DMS 273 treated with DMSO at 0.1 percent for 48 hours (cell line): ENCODE measurements at regions not wholly inside any gene's neighbourhood (a gene's known extent, or its start where the extent isn't known, plus 50 kb on each side); places are given as distances from the start of the nearest gene placed in this dataset.
"Not testable (repeated sequence)": the region's sequence is repeated elsewhere in the genome, so short reads cannot be mapped to it uniquely, and the experiment has no call there.

Experiments used
- DNase-seq: peaks from one replicate; lab custom pipeline; 2025; lab: John Stamatoyannopoulos, UW

DNA sequence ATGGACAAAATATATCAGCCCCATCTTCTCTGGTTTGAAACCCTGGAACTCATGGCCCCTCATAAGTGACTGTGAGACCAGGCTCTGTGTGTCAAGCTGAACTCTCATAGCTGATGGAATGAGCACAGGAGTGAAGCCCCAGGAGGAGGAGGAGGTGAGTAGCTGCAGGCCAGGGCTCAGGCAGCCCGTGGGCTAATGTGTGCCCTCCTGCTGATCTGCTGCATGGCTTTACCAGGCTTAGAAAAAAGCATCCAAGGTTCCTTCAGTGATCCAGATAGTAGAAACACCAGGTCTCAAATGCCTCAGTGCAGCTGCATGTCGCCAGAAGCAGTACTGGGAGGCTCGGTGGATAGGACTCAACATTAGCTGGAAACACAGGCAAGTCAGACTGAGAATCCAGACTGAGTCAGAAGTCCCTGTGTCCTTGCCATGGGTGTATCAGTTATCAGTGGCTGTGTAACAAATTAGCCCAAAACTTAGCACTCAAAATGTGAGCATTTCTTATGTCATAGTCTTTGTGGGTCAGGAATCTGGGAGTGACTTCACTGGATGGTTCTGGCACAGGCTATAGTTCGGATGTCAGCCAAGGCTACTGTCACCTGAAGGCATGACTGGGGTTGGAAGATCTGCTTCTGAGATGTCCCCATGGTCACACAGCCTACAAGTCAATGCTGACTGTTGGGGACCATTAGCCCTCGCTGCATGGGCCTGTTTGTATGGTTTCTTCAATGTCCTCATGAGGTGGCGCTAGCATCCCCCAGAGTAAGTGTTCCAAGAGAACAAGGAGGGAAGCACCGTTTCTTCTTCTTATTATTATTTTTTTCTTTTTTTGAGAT, 255.4 kb upstream of the IRF2BP2 start:
- DNase-seq = no peak

DNA sequence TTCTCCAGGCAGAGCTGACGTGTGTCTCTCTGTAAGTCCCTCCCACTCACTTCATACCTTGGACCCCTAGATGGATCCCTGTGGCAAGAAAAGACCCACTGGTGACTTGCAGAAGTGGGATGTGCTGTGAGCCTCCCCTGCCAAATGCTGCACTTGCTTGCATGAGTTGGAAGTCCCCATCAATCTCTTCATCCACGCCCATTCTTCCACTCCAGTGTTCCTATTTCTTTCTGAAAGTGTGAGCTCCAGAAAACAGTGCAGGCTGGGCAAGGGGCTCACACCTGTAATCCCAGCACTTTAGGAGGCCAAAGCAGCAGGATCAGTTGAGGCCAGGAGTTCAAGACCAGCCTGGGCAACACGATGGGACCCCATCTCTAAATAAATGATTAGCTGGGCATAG, 254.1 kb upstream of the IRF2BP2 start:
- no peak for DNase-seq

DNA sequence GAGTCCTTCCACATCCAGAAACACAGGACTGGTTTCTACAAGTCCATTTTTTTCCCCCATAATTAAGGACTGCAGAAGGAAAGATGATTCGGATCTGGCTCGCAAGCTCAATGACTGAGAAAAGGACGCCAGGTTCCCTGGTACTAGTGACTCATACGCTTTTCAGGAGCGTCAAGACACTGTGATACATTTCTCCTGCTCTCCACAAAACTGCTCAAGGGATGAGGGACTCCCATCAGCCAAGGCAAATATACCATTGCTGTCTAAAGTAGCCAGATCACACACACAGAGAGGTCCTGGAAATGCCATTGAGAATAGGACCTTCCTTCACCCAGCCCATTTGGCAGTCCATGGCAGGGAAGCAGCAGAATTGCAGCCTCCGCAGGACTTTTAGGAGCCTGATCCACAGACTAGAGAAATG, 253.6 kb upstream of the IRF2BP2 start:
- DNase-seq = no peak

DNA sequence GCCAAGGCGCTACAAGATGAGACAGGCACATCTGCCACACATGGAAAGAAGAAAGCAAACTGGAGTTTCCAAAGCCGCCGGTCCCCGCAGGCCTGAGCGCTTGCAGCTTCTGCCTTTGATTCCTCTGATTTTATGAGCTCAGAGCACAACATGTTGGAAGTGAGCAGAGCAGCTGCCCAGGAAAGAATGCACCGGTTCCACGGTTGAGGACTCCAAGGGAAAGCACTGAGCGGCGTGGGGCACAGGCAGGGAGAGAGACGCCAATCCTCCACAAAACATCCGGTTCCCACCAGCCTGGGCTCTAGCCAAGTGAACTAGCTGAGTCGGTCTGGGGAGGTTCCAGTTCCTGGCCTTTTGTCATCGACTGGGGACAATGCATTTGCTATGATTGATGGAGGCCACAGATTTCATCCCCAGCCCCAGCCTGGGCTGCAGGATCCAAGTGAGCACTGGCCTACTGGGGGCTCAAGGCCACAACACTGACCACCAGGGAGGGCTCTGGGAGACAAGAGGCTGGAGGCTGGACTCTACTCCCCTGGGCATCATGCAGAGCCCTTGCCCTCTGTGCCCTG, 253.1 kb upstream of the IRF2BP2 start:
- peak; percentile 27 for DNase-seq

DNA sequence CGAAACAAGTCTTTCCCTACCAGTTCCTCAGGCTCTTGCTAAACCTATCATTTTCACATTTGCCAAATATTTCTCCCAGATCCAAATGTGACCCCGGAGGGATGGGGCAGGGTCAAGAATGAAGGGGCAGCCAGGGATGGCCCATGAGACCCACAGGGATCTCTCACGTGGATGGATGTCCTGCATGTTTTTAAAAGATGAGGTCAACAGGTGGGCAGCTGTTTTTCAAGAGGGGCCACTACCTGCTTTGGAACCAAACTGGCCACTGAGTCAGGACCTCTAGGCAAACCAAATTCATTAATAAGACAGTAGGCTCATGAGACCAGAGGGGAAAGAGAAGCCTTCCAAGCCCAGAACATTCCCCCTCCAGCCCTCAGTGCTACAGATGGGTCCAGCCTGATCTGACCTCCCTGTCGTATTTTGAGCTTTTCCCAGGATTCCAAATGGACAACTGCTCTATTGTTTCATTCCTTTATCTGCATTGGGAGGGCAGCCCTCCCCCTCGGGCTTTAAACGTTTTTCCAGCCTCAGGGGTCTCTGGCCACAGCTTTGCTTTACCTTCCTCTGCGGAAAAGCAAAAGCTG, 252.5 kb upstream of the IRF2BP2 start:
- DNase-seq = no peak

DNA sequence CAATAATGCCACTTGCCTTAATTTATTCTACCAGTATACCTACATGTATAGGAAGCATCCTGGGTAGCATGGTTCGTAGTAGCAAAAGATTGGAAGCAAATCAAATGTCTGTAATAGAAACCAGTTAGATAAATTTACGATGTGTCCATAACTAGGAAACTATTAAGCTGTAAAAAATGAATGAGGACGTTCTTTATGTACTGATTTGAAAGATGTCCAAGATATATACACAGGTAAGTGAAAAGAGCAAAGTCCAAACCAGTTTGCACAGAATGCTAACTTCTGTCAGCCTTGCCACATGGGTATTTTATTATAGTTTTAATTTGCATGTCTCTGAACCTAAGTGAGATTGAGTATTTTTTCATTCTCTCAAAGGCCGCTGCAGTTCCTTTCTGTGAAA, 251.8 kb upstream of the IRF2BP2 start:
- DNase-seq = no peak

DNA sequence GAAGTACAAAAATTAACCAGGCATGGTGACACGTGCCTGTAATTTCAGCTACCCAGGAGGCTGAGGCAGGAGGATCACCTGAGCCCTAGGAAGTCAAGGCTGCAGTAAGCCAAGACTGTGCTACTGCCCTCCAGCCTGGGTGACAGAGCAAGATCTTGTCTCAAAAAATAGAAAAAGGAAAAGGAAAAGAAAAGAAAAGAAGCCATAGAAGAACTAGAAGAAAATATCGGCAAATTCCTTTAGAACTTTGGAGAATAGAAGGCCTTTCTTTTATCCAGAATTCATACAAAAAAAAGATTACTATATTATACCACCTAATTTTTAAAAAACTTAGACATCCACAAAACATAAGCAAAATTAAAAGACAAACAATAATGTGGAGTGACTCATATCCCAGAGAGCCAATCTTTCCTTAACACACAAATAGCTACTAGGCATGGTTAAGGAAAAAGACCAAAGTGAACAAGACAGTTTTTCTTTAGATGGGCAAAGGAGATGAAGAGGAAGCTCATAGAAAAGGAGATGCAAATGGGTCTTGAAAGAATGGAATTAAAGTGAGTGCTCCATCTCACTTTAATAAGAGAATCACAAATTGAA, 251.1 kb upstream of the IRF2BP2 start:
- DNase-seq = no peak

DNA sequence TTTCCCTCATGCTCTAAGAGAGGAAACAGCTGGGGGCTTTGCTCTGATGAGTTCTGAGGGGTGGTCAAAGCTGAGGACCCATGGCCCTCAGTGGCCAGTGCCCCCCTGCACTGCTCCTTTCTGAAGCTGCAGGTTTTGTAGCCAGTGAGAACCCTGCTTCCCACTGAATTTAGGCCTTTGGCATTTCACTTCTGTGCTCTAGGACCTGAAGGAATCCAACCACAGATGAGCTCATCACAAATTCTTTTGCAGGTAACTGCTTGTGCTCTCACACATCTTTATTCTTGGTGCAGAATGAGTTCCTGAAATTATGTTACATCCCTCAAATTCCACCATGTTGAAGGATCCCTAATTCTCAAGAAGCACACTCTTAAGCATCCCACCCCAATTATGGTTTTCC, 248.7 kb upstream of the IRF2BP2 start:
- DNase-seq = no peak

DNA sequence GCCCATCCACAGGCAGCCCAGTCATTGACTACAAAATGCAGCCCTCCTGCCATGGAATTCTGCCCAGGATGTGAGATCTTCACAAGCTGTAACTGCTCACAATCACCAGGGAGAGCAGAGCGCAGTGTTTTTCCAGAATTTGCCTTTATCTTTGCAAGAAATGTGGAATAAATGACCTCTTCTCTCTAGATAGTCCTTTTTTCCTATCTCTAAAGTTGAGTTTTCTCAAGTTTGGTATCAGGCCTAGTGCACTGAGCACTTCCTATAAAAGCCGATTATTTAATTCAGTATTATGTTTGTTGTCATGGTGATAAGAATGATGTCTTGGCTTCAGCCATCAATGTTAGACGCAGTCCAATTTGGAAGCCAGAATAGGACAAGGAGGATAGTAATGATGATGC, 246.9 kb upstream of the IRF2BP2 start:
- no peak for DNase-seq

DNA sequence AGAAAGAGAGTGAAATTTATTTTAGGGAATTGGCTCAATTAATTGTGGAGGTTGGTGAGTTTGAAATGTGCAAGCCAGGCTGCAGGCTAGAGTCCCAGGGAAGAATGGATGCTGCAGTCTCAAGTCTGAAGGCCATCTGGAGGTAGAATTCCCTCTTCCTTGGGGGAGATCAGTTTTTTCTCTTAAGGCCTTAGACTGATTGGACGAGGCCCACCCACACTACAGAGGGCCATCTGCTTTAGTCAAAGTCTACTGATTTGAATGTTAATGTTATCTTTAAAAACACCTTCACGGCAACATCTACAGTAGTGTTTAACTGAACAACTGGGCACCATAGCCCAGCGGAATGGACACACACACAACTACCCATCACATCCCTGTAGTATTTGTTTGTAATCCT, 245.9 kb upstream of the IRF2BP2 start:
- no peak for DNase-seq

DNA sequence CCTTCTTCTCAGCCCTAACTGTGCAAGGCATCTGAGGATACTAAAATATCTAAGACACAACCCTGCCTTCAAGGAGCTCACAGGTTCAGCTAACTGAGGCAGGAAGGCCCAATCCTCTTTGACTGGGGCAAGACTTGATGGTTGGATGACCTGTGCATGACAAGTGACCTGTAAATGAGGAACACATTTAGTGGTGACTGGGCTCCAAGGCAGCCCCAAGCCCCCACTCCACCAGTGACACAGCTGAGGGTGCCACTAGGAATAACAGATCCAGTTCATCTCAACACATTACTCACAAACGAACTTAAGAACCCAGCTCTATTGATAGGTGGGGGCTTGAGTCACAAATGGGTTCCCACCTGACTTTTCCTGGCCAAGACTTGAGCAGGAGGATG, 244.7 kb upstream of the IRF2BP2 start:
- no peak for DNase-seq

DNA sequence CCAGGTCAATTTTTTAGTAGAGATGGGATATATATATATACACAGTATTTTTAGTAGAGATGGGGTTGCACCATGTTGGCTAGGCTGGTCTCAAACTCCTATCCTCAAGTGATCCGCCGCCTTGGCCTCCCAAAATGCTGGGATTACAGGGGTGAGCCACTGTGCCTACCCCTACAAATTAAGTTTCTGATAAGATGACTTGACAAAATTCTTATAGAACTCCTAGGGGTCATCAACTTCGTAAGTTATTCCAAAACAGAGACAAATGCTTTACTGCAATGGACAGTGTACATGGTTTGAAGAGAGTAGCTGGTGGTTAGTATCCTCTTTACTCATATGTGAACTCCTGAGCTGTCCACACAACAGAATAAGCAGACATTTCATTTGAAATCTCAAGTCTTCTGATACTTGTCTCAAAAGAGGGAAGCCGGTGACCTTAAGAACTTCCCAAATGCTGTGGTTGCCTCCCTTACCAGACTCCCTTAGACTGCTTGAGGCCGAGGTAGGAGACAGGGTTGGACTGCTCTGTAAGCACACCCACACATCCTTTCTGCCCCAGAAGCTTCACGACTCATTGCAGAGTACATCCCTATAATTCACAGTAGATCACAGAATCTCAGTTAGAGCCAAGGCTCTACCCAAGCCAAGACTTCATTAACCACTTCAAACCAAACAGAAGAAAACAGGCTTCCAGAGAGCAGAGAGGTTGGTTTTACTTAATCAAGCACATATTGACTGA, 244.1 kb upstream of the IRF2BP2 start:
- no peak for DNase-seq

DNA sequence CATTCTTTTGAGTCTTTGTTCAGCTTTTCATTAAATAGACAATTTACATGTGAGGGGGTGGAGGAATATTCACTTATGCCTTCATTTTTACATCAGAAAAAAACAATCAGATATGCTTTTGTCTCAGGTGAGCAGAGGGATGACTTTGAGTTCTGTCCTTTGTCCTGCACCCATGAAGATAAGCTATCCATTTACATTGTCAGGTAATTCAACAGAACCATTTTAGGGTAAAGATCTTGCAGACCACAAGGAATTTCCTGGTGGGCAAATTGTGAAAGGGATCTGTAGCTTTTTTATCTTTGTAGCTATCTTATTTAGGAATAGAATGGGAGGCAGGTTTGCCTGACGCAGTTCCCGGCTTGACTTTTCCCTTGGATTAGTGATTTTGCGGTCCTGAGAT, 242.7 kb upstream of the IRF2BP2 start:
- DNase-seq = no peak

DNA sequence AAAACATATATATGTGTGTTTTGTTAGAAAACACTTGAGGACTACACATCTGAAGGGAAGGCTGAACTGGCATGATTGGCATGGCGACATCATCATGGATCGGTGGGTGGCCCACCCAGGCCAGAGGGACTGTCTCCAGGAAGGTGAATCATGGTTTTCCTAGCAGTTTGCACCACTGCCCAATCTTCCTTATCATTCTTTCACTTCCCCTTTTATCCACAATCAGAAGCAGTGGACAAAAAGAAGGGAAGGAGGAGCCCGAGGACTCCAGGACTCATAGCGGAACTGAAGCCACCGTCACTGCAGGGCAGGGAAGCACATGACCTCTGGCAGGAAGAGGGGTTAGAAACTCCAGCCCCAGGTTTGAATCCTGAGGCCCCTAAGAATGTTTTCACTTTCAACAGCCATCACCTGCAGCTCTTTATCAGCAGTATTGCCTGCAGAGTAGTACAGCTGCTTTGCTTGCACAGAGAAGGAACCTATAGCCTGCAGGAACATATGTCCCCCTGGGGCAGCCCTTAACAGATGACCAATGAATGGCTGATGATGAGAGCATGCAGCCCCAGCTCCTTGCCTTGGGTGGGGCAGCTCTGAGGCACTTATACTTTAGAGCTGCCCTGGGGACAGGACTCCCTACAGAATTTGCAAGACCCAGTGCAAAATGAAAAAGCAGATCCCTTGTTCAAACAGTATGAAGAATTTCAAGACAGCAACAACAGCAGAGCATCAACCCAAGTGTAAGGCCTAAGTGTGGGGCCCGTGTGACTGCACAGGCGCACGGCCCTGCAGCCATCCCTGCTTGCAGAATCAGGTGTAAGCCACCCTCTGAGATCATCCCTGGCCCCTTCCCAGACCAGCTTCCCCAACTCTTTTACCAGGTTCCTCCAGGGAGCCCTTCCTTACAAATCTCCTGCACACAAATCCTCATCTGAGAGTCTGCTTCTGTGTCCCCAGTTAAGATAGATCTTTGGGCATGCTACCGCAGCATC, 241.8 kb upstream of the IRF2BP2 start:
- DNase-seq = no peak

DNA sequence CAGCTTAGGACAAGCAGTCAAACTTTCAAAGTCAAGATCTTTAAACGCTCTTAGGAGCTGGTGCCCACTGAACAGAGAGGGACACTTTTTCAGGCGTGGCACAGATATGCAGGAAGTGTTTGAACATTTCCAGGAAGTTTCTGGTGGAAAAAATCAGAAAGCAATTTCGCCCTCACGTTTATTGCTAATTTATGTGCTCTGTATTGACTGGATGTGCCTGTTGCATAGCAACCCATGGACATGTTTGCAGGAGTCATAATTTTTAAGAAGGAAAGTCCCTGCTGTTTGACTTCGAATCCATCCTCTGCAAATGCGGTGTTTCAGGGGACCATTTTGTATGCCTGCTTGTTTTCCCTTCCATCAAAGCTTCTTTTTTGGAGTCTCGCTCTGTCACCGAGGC, 239.9 kb upstream of the IRF2BP2 start:
- DNase-seq = no peak

DNA sequence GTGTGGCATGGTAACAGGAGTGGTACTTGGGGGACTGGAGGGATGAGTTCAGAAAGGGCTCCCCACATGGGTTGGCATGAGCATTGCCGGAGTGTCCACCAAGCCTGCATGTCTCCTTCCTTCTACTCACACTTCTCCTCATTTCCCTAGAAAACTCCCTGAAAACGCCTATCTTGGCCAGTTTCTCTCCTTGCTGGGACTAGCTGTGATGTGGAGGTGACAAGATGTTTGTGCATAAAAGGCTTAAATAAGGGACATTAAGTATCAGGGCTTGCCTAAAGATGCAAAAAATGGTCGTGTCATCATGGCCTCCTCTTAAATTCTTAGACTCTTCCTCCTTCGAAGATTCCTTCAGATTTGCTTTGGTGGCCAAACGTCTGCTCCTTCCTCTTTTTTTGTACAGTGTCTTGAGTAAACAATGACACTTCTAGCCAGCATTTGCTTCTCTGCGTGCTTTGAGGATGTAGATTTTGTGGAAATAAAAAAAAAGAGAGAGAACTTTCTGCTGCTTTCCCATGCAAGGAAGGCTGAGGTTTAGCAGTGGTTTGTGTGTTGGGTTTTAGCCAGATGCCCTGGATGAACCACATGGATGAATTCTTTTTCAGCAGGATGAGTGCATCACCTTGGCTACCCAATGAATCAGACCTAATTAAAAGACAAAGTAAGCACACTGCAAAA, 239.1 kb upstream of the IRF2BP2 start:
- DNase-seq = no peak

DNA sequence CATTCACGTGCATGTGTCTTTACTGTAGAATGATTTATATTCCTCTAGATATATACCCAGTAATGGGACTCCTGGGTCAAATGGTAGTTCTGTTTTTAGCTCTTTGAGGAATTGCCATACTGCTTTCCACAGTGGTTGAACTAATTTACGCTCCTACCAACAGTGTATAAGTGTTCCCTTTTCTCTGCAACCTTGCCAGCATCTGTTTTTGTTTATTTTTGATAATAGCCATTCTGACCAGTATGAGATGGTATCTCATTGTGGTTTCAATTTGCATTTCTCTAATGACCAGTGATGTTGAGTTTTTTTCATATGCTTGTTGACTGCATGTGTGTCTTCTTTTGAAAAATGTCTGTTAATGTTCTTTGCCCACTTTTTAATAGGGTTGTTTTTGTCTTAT, 236.8 kb upstream of the IRF2BP2 start:
- not testable (repeated sequence) for DNase-seq

DNA sequence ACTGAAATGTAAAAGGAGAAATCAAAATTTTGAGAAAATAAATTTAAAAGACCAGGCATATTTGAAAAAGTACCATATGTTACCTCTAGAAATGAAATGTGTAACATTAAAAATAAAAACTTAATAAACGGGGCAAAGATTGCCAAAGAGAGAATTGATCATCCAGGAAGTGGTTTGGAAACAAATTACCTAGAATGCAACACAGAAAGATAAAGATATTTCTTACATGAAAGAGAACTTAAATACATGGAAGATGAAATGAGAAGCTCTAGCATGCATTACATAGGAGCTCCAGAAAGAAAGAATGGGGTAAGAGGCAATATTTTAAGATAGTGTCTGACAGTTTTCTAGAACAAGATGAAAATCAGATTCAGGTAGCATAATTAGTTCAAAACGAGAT, 235.9 kb upstream of the IRF2BP2 start:
- DNase-seq = no peak

DNA sequence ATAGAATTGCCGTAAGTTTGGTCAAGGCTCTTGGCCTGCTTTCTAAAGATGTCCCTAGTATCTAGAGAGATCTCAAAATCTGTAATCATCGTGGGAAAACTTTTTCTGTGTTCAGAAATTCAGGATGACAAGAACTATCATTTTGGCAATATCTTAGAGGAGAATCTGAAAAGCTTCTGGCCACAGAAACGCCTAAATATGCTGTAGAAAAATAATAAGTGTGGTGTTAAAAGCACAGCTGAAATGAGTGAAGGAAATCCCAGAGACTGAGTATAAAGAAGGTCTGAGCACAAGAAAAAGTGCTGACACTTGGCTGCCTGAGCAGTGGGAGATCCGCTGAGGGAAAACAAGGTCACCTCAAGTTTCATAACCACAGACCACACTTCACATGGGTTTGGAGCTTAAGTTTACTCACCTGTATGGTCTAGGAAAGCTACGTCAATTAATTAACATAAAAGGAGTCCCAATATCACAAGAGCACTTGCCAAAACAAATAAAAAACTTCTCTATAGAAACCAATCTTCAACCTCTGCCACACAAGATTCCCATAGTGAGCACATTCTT, 235.2 kb upstream of the IRF2BP2 start:
- DNase-seq = no peak

DNA sequence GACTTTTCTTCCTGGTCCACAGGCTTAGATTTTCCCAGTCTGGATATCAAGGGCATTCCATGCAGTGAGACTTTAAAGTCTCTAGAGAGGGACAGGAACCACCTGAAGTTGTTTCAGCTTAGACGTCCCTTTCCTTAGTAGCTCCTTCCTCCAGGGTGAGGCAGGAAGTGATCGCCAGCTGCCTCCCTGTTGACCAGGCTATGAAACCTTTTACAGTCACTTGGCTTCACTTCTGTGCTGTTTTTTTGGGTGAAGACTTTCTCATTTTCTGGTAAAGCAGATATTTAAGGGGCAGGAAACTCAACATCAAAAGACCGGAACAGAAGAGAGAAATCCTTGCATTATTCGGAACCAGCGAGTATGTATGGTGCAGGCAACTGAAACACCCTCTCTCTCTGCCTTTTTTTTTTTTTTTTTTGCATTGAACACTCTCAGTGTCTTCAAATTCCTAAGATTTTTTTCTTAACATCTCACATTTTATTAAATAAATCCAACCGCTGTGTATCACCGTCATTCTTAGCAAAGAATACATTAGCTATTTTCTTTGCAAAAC, 234.6 kb upstream of the IRF2BP2 start:
- no peak for DNase-seq
